ENCODE measurements at regions not wholly inside any gene's neighbourhood (a gene's known extent, or its start where the extent isn't known, plus 50 kb on each side); places are given as distances from the start of the nearest gene placed in this dataset.

GRCh38 chr7:52794621-52795020 is 240.8 kb upstream of the POM121L12 start:
- TF ChIP-seq CTCF (IDR thresholded peaks at IDR 0.05) (no peak), POLR2A (IDR thresholded peaks at IDR 0.05) (no peak), POLR2AphosphoS5 (IDR thresholded peaks at IDR 0.05) (no peak)

Data from sigmoid colon (tissue), 4 donors.